ENCODE measurements at regions not wholly inside any gene's neighbourhood (a gene's known extent, or its start where the extent isn't known, plus 50 kb on each side); places are given as distances from the start of the nearest gene placed in this dataset.

DNA sequence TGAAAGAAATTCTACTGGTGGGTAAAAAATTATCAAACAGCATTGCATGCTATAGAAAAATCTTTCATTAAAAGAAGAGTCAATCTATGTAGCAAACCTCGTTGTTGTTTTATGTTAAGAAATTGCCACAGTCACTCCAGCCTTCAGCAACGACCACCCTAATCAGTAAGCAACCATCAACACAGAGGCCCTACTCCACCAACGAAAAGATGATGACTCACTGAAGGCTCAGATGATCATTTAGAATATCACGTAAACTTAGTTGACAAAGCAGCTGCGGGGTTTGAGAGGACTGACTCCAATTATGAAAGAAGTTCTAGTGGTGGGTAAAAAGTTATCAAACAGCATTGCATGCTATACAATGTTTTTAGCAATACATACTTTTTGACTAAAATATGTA lies 242.6 kb downstream of the DRD1 start:
- Histone ChIP-seq H3K27me3 (ENCODE audit: low read depth) (peaks cover 3% of the 10 kb centered on the region; the same call in 1 of the 2 replicates), H3K4me3 (no peak overlapping the region), H3K36me3 (replicated peaks) (no peaks in the 10 kb centered on the region), H3K4me1 (no peaks in the 10 kb centered on the region), H3K9me3 (no peaks in the 10 kb centered on the region)
- no peak for DNase-seq (ENCODE audit: low spot score in 2 of 2)
- in situ Hi-C loops (cut with MboI; ENCODE audit: low sequenced_read_pairs), result no loop called here

DNA sequence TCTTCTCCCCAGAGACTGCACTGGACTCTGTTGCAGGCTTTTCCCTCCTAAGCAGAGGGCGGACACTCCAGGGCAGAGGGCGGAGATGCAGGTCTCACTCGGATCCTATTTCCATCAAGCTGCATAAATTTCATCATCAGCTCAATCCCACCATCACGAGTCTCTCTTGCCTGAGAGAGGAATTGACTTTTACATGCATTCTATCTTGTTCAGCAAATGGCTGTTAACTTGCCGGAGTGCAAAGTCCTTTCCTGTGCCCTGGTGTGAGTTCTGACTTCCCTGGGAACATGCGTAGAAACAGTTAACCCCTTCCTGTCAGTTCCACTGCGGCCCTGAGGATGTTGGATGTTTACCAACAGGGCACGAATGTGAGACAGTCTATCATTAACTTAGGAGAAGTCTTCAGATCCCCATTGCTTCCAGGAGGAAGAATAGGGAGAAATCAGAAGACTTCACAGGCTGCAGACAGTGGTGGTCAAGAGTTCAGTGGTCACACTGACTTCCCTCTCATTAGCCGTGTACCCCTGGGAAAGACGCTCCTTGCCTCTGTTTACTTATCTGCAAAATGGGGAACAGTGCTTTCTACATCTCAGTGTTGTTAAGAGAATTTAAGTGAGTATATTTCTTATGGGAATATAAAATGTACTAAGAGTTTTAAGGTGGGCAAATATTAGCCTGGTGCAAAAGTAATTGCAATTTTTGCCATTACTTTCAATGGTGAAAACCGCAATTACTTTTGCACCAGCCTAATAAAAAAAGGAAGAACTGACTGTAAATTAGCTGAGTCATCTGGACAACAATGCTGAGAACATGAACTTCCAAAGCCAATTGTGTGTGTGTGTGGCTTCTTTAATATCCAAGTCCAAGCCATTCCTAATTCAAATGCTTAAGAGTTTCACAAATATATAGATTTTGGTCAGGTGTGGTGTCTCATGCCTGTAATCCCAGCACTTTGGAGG lies 248.0 kb downstream of the DRD1 start:
- H3K27me3 ChIP-seq (ENCODE audit: low read depth), result peaks cover 3% of the 10 kb centered on the region; the same call in 1 of the 2 replicates
- DNase-seq (ENCODE audit: low spot score in 2 of 2), result no peak
- H3K9me3 ChIP-seq, result no peaks in the 10 kb centered on the region
- in situ Hi-C loops (cut with MboI; ENCODE audit: low sequenced_read_pairs), result no loop called here
- H3K36me3 ChIP-seq (replicated peaks), result no peaks in the 10 kb centered on the region
- no peaks in the 10 kb centered on the region for H3K4me1 ChIP-seq
- H3K4me3 ChIP-seq, result no peak overlapping the region

DNA sequence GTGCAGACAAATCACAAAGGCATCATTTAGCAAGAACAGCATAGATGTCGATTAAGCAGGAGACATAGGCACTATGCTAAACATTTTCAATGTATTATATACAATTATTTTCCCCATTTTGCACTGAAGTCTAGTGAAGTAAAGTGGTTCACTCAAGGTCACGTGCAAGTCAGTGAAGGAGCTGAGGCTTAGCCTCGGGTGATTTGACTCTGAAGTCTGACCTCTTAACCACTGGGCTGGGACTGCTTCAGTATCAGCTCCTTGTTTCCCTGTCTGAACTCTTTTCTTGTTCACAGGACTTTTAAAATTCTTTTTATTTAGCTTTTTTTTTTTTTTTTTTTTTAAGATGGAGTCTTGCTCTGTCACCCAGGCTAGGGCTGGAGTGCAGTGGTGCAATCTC lies 262.7 kb downstream of the DRD1 start:
- Histone ChIP-seq H3K27me3 (ENCODE audit: low read depth) (no peaks in the 10 kb centered on the region), H3K4me3 (no peak overlapping the region), H3K36me3 (replicated peaks) (no peaks in the 10 kb centered on the region), H3K4me1 (no peaks in the 10 kb centered on the region), H3K9me3 (no peaks in the 10 kb centered on the region)
- DNase-seq (ENCODE audit: low spot score in 2 of 2), result no peak
- in situ Hi-C loops (cut with MboI; ENCODE audit: low sequenced_read_pairs), result no loop called here

DNA sequence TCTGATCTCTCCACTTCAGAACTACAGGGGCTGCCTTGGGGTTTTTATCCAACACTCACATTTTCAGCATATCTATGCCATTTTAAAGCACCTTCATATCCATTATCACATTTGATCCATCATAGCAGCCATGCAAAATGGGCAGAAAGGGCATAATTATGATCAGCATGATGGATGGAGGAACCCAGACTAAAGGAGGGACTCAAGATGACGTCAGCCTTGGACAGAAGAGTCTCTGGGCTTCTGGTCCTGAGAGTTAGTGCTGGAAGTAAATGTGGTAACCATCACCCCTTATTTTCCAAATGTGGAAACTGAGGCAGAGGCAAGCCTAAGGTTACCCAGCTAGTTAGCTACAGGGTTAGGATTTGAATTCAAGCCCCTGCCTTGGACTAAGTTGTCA lies 273.1 kb downstream of the DRD1 start:
- in situ Hi-C loops (cut with MboI; ENCODE audit: low sequenced_read_pairs), result no loop called here
- no peaks in the 10 kb centered on the region for H3K36me3 ChIP-seq (replicated peaks)
- H3K4me1 ChIP-seq, result no peaks in the 10 kb centered on the region
- no peak for DNase-seq (ENCODE audit: low spot score in 2 of 2)
- H3K4me3 ChIP-seq, result no peak overlapping the region
- no peaks in the 10 kb centered on the region for H3K27me3 ChIP-seq (ENCODE audit: low read depth)
- H3K9me3 ChIP-seq, result no peaks in the 10 kb centered on the region

DNA sequence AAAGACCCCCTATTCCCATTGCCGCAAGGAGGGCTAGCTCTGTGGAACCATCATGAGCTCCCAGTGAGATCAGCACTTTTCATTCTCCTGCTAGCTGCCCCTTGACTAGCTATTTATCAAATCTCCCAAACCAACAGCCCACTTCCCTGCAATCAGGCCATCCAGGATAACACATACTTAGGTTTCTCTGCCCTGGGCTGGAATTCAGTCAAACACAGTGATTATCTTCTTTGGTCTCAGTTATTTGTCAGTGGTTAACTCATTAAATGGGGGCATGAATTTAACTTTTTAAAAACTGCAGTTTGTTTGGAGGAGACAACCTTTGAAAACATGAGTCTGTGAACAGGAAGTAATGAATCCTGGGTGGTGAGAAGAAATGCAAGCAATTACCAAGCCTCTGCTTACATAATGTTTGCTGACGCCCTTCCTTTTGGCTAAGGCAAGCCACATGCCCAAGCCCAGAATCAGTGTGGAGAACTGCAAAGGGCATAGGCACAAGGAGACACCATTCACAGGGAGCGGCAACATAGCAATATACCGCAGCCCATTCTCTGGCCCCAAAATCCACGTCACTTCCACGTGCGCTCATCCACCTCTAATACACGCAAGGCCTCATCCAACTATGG lies 275.0 kb downstream of the DRD1 start:
- H3K4me1 ChIP-seq, result no peaks in the 10 kb centered on the region
- in situ Hi-C loops (cut with MboI; ENCODE audit: low sequenced_read_pairs), result no loop called here
- DNase-seq (ENCODE audit: low spot score in 2 of 2), result no peak
- H3K4me3 ChIP-seq, result no peak overlapping the region
- no peaks in the 10 kb centered on the region for H3K9me3 ChIP-seq
- H3K36me3 ChIP-seq (replicated peaks), result no peaks in the 10 kb centered on the region
- no peaks in the 10 kb centered on the region for H3K27me3 ChIP-seq (ENCODE audit: low read depth)

DNA sequence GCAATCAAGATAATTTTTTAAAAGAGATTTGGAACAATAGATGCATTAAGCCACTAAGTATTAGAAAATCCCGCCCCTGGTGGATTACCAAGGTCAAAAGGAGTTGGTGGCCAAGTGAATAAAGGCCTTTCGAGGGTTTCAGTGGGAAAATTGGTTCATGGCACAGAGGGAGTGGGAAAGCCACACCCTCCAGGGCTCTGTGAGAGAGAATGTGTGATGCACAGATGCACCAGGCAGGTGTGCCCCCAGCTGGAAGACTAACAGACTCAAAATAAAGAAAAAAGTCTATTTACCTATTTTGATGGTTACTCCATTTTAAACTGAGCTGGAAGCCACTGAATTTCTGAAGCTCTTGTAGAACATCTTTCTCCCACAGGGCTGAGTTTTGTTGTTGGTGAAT lies 278.0 kb downstream of the DRD1 start:
- Histone ChIP-seq H3K27me3 (ENCODE audit: low read depth) (no peaks in the 10 kb centered on the region), H3K9me3 (no peaks in the 10 kb centered on the region), H3K4me1 (no peaks in the 10 kb centered on the region), H3K36me3 (replicated peaks) (no peaks in the 10 kb centered on the region), H3K4me3 (no peak overlapping the region)
- in situ Hi-C loops (cut with MboI; ENCODE audit: low sequenced_read_pairs), result no loop called here
- no peak for DNase-seq (ENCODE audit: low spot score in 2 of 2)

DNA sequence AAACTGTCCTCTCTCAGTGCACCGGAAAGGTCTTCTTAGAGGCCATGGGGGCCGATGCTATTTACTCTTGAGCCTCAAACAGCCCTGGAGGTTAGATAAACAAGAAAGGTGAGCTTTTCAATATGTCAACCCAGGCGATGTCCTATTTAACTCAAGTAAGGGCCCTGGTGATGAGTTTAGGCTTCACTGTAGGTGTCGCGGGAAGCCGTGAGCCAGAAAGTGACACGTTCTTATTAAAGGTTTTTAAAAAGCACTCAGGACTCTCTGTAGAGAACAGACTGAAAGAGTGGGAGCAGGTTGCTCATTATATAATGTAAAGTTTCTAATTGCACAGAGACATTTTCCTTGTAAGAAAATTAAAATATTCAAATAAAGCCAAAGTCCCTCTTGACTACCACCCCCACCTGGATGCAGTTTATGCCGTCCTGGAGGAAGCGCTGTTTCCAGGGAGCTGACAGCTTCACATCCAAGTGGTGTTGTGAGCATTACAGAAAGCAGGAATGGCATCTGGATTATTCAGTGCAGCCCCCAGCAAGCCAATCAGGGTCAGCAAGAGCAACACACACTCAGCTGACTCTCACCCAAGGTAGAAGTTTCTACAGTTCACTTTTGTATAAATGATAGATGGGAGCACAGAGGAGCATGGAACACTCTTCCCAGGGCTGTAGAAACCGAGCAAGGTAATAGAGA lies 280.3 kb downstream of the DRD1 start:
- Histone ChIP-seq H3K4me1 (no peaks in the 10 kb centered on the region), H3K27me3 (ENCODE audit: low read depth) (no peaks in the 10 kb centered on the region), H3K4me3 (no peak overlapping the region), H3K9me3 (no peaks in the 10 kb centered on the region), H3K36me3 (replicated peaks) (no peaks in the 10 kb centered on the region)
- in situ Hi-C loops (cut with MboI; ENCODE audit: low sequenced_read_pairs), result no loop called here
- DNase-seq (ENCODE audit: low spot score in 2 of 2), result no peak

DNA sequence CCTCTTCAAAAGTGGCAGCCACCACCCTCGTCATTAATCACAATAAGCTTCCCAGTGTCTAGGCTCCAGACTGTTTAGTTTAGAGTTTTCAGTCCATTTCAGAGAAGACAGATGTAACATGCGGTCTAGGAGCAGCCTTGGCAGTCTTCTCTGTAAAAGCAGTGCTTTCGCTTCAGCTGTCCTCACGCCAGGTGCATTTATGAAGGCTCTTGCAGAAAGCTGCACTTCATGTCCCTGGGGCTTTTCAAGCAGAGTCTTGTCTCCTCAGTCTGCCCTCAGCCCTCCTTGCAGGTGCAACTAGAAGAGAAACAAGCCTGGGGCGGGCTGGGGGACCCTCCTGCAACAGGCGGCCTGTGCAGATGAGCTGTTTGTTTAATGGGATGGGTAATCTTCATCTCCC lies 281.9 kb downstream of the DRD1 start:
- H3K4me1 ChIP-seq, result no peaks in the 10 kb centered on the region
- H3K4me3 ChIP-seq, result no peak overlapping the region
- in situ Hi-C loops (cut with MboI; ENCODE audit: low sequenced_read_pairs), result no loop called here
- no peaks in the 10 kb centered on the region for H3K36me3 ChIP-seq (replicated peaks)
- no peak for DNase-seq (ENCODE audit: low spot score in 2 of 2)
- H3K9me3 ChIP-seq, result no peaks in the 10 kb centered on the region
- H3K27me3 ChIP-seq (ENCODE audit: low read depth), result no peaks in the 10 kb centered on the region

DNA sequence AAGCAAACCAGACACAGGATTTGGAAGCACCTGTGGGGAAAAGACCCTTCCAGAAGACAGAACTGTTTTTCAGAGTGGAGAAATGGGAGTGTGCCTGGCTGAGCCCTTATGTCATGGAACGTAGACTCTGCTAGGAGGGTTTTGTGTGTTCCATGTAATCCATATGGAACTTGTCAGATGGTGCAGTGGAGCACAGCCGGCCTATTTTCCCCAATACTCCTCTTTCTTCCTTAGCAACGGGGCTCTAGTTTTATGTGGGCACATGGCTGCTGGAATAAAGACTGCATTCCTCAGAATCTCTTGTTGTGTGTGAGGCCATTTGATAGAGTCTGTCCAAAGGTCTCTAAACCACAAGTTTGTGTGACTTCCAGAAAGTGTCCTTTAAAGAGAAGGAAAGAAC lies 284.0 kb downstream of the DRD1 start:
- H3K36me3 ChIP-seq (replicated peaks), result no peaks in the 10 kb centered on the region
- DNase-seq (ENCODE audit: low spot score in 2 of 2), result no peak
- H3K4me1 ChIP-seq, result no peaks in the 10 kb centered on the region
- H3K4me3 ChIP-seq, result no peak overlapping the region
- no peaks in the 10 kb centered on the region for H3K27me3 ChIP-seq (ENCODE audit: low read depth)
- in situ Hi-C loops (cut with MboI; ENCODE audit: low sequenced_read_pairs), result no loop called here
- H3K9me3 ChIP-seq, result no peaks in the 10 kb centered on the region

DNA sequence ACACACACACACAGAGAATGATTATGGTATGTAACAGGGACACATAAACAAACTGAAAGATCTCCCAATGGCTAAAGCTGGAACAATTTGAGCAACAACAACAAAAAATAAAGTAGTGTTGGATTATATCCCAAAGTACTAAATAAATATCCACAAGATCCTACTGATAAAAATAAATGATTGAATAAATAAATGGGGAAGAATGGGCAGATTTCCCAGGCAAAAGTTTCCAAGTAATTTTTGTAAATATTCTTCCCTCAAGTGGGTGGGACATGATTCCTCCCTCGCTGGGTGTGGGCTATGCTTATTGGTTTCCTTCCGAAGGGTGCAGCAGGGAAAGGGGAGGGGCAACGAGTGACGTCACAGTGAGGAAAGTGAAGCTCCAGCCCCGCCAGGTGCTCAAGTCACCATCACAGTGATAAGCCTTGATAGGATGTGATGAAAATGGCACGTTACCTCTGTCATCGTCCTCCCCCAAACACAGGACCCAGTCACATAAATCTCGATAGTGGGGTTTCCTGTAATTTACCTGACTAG lies 295.3 kb downstream of the DRD1 start:
- no peaks in the 10 kb centered on the region for H3K27me3 ChIP-seq (ENCODE audit: low read depth)
- in situ Hi-C loops (cut with MboI; ENCODE audit: low sequenced_read_pairs), result no loop called here
- H3K36me3 ChIP-seq (replicated peaks), result no peaks in the 10 kb centered on the region
- DNase-seq (ENCODE audit: low spot score in 2 of 2), result no peak
- no peaks in the 10 kb centered on the region for H3K4me1 ChIP-seq
- no peaks in the 10 kb centered on the region for H3K9me3 ChIP-seq
- no peak overlapping the region for H3K4me3 ChIP-seq

DNA sequence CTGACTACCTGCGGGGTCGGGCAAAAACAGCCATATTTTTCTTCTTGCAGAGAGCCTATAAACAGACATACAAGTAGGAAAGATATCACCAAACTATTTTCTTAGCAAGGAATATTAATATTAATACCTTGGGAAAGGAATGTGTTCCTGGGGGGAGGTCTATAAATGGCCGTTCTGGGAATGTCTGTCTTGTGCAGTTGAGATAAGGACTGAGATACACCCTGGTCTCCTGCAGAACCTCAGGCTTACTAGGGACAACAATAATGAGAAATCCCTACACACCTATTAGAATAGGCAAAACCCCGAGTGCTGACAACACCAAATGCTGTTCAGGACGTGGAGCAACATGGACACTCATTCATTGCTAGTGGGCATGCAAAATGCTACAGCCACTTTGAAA lies 297.2 kb downstream of the DRD1 start:
- no peak overlapping the region for H3K4me3 ChIP-seq

DNA sequence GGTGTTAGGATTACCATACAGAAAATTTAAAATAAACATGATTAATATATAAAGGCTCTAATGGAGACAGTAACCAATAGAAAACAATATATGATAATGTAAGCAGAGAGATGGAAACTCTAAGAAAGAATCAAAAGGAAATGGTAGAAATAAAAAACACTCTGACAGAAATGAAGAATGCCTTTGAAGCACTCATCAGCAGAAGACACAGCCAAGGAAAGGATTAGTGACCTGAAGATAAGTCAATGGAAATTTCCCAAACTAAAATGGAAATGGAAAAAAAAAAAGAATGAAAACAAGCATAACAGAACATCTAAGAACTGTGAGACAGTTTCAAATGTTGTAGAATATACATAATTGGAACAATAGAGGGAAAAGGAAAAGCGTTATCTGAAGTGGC lies 302.6 kb downstream of the DRD1 start:
- Histone ChIP-seq H3K4me3 (no peak overlapping the region), H3K4me1 (no peaks in the 10 kb centered on the region), H3K27me3 (ENCODE audit: low read depth) (no peaks in the 10 kb centered on the region), H3K9me3 (no peaks in the 10 kb centered on the region), H3K36me3 (replicated peaks) (no peaks in the 10 kb centered on the region)
- DNase-seq (ENCODE audit: low spot score in 2 of 2), result no peak
- in situ Hi-C loops (cut with MboI; ENCODE audit: low sequenced_read_pairs), result no loop called here

More for the DNA sequence above, 297.2 kb downstream of the DRD1 start:
- no peak for DNase-seq (ENCODE audit: low spot score in 2 of 2)
- in situ Hi-C loops (cut with MboI; ENCODE audit: low sequenced_read_pairs), result no loop called here
- Histone ChIP-seq H3K27me3 (ENCODE audit: low read depth) (no peaks in the 10 kb centered on the region), H3K4me1 (no peaks in the 10 kb centered on the region), H3K9me3 (no peaks in the 10 kb centered on the region), H3K36me3 (replicated peaks) (no peaks in the 10 kb centered on the region)

DNA sequence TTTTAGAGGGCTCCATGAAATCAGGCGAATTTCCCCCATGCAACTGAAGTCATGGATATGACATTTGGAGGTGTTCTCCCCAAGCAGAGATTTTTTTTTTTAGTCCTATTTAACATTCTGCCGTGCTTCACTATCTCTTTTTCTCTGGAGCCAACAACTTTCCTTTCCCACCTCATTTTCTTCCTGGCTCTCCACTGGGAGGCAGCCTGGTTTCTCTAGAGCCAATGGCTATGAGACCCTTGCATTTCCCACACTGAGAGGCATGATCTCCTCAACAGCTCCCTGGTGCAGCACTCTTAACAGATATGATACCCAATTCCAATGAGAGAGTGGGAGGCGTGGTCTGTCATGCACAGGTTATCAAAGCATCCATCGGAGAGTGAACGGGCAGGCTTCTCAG lies 310.8 kb downstream of the DRD1 start:
- DNase-seq (ENCODE audit: low spot score in 2 of 2), result no peak
- in situ Hi-C loops (cut with MboI; ENCODE audit: low sequenced_read_pairs), result no loop called here
- H3K27me3 ChIP-seq (ENCODE audit: low read depth), result no peaks in the 10 kb centered on the region
- no peaks in the 10 kb centered on the region for H3K9me3 ChIP-seq
- H3K4me1 ChIP-seq, result no peaks in the 10 kb centered on the region
- H3K4me3 ChIP-seq, result no peak overlapping the region
- no peaks in the 10 kb centered on the region for H3K36me3 ChIP-seq (replicated peaks)

DNA sequence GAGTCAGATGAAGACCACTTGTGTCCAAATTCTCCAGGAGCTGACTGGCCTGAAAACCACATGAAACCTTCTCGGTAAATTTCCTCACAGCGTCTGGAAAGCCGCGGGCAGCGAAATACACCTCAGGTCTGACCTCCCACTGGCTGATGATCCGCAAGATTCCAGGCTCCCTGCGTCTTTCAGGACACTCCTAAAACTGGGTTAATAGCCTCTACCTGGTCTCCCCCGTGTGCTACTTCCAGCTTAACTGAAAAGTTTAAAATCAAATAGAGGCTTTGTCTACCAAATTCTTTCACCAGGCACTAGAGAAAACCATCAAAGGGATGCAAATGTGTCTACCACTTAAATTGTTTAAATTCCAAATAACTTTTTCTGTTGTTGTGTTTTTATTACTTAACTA lies 312.6 kb downstream of the DRD1 start:
- DNase-seq (ENCODE audit: low spot score in 2 of 2), result no peak
- H3K4me3 ChIP-seq, result no peak overlapping the region
- in situ Hi-C loops (cut with MboI; ENCODE audit: low sequenced_read_pairs), result no loop called here
- H3K27me3 ChIP-seq (ENCODE audit: low read depth), result no peaks in the 10 kb centered on the region
- no peaks in the 10 kb centered on the region for H3K4me1 ChIP-seq
- no peaks in the 10 kb centered on the region for H3K36me3 ChIP-seq (replicated peaks)
- no peaks in the 10 kb centered on the region for H3K9me3 ChIP-seq

Measured in HAP-1 (cell line).